HuH-7.5 (cell line): ENCODE measurements at regions not wholly inside any gene's neighbourhood (a gene's known extent, or its start where the extent isn't known, plus 50 kb on each side); places are given as distances from the start of the nearest gene placed in this dataset.

Experiments
- DNase-seq: peaks from one replicate; pipeline ENCODE4 v3.0.0; 2011; ENCODE audit warnings: low spot score

DNA sequence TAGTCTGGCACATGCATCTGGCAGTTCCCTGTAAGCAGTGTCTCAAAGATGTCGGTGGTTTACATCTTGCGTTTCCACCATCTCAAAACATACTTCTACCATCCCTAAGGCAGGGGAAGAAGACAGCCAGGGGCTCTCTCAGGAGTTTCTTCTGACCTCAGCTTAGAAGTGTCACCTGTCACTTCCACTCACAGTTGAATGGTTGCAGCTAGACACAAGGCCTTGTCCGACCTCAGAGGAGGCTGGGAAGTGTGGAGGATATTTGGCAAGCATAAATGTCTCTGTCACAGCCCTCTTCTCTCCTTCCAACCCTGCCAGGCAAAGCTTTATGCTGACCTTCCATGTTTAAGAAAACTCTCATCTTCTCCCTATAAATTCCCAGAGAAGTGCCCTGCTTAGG lies 193.3 kb downstream of the HERPUD2 start:
- no peak for DNase-seq

DNA sequence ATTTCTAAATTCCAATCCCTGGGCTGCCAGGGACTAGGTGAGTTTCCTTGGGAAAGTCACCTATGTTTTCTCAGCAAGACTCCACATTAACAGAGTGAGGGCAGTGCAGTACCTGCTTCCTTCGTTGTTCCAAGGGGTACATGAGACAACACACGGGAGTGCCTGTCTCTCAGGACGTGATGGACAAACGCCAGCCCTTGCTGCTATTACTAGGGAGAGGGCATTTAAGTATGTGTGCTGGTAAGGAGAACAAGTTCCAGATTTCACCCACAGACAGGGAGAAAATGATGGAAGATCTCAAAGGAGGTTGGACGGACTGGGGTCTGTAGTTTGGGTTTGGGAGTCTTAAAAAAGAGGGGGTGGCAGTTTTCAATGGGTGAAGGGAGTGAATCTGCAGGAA lies 195.7 kb downstream of the HERPUD2 start:
- no peak for DNase-seq

DNA sequence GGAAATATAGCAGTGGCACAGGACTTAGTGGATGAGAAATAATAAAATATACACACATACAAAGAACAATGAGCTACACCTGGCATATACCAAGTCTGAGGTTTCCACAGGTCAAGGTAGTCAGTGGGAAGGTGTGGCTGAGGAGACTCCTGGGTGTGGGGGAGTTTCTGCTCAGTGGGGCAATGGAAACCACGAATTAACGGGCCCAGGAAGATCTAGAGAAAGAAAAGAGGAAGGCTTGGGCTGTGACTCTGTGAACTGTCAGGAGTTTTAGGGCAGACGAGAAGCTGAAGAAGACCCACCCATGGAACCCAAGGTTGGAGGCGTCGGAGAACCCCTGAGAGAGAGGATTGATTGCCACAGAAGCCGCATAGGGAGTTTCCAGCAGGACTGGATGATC lies 196.5 kb downstream of the HERPUD2 start:
- no peak for DNase-seq

GRCh38 chr7:35495844-35496243 lies 199.1 kb downstream of the HERPUD2 start:
- no peak for DNase-seq

GRCh38 chr7:35495377-35495776 lies 199.6 kb downstream of the HERPUD2 start:
- DNase-seq = no peak

GRCh38 chr7:35494407-35494806 lies 200.5 kb downstream of the HERPUD2 start:
- no peak for DNase-seq

DNA sequence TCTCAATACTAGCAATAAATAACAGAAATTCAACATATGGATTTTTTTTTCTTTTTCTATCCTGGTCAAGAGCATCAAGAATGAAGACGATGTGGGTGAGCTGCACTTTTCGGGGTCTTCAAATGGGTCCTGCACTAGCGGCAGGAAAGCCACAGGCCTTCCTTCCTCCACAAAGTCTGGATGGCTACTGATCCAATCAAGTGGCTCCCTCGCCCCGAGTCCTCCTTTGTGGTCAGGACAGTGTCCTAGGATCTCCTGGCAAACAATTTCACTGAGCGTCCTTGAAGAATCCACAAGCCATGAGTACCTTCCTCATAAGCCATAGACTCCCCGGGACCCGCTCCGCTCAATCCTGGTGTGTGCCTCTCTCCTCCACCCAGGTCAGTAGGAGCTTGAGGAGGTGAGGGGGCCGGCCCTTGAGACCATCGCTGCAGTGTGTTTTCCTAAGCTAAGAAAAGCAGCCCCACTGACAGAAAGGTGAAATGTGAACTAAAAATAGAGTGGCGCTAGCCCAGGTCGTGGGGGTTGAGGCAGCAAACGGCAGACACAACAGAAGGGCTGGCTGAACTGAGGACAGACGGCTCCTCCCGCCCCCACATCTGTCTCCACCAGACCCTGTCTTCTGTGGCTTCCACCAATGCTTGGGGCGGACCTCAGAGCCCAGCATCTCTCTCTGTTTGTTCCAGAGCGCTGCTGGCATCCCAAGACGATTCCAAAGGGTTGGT lies 202.3 kb downstream of the HERPUD2 start:
- DNase-seq = no peak

GRCh38 chr7:35491233-35491632 lies 203.7 kb downstream of the HERPUD2 start:
- DNase-seq = no peak

- no peak for DNase-seq
Observed at GRCh38 chr7:35487841-35488240, 207.1 kb downstream of the HERPUD2 start.

- no peak for DNase-seq
Observed at GRCh38 chr7:35487402-35487801, 207.5 kb downstream of the HERPUD2 start.

DNA sequence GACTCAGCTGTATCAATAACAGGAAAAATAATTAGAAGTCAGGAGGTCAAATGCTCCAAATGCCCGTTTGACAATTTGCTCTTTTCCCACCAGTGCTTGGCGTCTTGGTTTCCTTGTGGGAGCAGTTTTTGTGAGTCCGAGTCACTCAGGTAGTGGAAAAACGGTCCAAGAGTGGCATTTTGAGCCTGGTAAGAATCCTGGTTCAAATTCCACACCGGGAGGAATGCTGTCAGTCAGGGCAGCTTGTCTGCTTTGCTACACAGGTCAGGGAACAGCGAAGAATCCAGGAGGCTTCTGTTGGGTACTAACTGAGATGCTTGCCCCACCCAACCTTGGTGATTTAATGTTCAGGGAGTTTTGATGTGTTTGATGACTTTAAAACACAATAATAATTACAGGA lies 209.5 kb downstream of the HERPUD2 start:
- DNase-seq = no peak

DNA sequence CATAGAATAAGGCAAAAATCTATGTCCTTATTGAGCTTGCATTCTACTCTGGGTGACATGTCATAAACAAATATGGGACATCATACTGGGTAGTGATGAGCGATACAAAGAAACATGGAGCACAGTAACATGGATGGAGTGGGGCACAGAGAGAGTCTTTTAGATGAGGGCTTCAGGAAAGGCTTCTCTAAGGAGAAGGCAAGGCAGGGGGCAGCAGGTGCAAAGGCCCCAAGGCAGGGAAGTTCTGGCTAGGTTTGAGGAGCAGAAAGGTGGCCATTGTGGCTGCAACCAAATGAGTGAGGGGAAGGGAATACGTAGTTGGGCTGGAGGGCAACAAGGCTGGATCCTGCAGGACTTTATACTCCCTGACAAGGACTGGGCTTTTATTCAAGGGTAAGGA lies 211.4 kb downstream of the HERPUD2 start:
- DNase-seq = no peak

DNA sequence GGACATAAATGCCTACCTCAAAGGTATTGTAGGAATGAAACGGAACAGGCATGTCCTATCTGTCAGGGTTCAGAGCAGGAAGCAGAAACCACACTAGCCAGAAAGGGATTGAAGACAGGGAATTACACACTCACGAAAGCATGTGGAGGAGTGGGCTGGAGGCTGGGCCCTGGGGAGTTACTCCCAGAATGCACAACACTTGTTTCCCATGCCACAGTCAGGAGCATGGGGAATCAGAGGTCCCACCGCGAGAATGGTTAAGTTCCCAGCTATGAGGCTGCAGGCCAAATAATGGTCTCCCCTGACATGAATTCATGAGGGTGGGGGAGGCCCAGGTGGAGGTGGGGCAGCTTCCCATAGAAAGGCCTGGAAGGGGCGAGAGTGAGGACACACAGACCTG lies 212.7 kb downstream of the HERPUD2 start:
- DNase-seq = no peak

- DNase-seq = no peak
Observed at GRCh38 chr7:35480806-35481205, 214.1 kb downstream of the HERPUD2 start.

GRCh38 chr7:35477609-35478008 lies 217.3 kb downstream of the HERPUD2 start:
- DNase-seq = no peak

DNA sequence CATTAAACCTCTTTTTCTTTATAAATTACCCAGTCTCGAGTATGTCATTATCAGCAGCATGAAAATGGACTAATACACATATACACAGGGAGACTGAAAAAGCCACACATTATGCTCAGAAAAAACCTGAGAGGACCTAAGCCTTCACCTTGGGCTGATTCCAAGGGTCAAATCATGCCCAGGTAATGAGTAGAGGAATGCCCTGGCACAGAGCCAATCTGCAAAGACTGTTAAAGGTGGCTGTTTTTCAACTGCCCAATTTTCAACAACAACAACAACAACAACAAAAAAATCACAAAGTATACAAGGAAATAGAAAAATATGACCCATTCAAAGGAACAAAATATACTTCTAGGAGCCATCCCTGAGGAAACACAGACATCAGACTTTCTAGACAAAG lies 220.2 kb upstream of the TBX20 start:
- no peak for DNase-seq

DNA sequence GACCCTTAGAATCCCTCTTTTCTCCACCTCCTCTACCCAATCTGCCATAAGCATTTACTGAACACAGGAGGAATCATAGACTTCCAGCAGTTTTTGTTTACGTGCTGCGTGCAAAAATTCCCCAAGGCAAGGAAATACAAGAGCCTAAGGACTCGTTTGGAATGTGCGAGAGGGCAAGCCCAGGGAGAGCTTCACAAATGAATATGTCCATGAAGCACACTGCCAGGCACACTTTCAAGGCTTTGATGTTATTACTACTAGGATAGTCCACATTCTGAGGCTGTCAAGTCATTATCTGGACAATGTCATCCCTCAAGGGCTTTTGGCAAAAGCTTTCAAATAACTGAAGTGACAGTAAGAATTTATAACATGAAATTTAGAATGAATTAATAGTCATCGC lies 214.7 kb upstream of the TBX20 start:
- no peak for DNase-seq

GRCh38 chr7:35467456-35467978 lies 213.6 kb upstream of the TBX20 start:
- no peak for DNase-seq

GRCh38 chr7:35465791-35466336 lies 212.0 kb upstream of the TBX20 start:
- DNase-seq = no peak

DNA sequence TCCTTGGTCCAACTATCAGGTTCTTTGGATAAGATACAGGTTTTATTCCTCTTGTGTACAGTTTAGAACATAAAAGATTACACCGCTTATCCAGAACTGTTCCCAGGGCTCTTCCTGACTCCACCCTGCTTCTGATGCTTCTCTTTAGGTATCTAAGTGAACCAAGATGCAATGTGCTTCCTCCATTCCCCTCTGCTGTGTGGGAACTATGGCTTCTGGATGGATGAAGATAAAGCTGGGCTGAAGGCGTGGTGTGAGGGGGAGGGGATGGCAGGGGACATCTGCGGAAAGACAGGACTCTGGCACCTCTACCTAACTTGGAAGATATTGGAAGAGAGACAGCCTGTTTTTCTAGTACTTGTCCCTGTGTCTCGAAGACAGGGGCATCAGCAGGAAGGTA lies 209.9 kb upstream of the TBX20 start:
- no peak for DNase-seq

DNA sequence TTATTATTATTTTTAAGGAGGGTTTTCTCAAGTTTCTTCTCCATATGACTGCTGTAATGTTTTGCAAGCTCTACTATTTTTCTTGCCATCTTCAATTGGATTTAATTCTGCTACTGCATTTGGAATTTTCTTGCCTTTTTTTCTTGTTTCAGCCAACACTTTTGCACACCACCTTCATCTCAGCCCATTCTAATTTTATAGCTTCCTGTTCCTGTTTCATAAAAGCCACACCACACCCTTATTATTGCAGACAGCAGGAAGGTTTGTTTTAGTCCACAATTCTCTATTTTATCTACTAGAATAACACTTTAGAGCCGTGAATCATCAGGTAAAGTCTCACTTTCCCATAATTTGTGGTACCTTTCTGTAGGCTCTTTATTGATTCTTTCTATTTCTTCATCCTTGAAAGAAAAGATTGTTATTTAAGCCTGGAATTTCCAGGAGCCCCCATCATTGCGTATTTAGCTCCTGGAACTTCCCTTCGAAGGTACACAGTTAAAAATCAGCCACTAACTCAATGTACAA lies 209.3 kb upstream of the TBX20 start:
- no peak for DNase-seq

GRCh38 chr7:35454575-35455385 lies 200.9 kb upstream of the TBX20 start:
- no peak for DNase-seq
